GOT3 (cell line): ENCODE measurements at regions not wholly inside any gene's neighbourhood (a gene's known extent, or its start where the extent isn't known, plus 50 kb on each side); places are given as distances from the start of the nearest gene placed in this dataset.

Source experiments
- DNase-seq: peaks from one replicate; lab custom pipeline; 2025; ENCODE audit warnings: mixed read lengths; lab: John Stamatoyannopoulos, UW

DNA sequence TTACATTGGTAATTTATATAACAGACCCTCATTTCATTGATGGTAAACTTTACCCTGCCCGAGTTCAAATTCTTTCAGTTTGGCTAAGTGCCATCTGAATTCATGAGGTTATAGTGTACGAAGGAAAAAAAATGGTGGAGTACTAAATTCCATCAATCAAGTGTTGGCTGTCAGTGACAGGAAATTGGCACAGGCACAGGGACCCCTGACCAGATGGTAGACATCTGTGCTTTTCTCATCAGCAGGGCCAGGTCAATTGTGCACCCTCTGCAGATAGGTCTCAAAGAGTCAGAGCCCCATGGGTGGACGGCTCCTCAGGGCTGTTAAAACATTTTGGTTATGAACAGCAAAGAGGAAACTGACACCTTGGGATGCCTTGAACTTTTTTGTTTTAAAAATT, 439.2 kb downstream of the SETBP1 start:
- DNase-seq, result no peak

DNA sequence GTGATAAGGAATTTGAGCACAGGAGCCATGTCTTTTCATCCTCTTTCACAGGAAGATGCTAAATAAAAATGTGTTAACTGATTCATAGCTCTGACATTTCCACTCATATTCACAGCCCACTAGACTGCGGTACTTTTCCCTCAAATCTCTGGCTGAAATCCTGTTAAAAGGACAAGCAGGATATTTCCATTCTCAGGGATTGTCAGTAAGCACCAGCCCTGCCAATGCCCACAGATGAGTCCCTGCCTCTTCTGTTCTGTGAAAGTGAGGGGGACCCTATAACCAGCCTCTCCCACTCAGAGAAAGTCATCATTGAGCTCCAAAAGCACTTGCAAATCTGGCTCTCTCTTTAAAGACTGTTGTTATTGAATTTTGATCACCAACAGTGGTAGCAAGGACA, 440.5 kb downstream of the SETBP1 start:
- DNase-seq, result no peak

- no peak for DNase-seq
Measured at GRCh38 chr18:45122506-45122905, 441.8 kb downstream of the SETBP1 start.

DNA sequence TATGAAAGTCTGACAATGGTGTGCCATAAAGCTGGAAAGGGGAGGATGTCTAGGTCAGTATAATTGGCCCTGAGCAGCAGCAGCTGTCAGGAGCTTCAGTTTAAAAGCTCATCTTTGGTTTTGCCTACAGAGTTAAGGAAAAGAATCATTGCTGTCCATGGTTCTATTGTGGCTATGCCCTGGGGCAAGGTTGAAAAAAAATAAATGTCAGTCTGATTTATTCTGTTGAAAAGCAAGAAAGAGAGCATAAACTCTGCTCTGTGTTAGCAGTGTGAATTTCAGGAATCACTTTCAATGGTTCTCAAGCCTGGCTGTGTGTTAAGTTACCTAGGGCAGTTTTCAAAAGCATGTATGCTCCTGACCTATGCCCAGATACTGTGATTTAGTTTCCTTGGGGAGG, 446.7 kb downstream of the SETBP1 start:
- no peak for DNase-seq

DNA sequence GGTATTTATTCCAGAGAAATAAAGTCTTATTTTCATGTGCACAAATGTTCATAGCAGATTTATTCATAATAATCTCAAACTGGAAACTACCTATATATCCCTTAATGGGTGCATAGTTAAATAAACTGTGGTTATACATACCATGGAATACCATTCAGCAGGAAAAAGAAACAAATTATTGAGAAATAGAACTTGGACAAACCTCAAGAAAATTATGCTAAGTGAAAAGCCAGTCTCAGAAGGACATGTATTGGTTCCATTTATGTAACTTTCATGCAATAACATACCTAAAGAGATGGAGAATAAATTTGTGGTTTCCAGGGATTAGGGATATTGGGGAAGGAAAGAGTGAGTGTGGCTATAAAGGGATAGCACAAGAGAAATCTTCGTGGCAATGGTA, 452.6 kb downstream of the SETBP1 start:
- DNase-seq, result no peak

DNA sequence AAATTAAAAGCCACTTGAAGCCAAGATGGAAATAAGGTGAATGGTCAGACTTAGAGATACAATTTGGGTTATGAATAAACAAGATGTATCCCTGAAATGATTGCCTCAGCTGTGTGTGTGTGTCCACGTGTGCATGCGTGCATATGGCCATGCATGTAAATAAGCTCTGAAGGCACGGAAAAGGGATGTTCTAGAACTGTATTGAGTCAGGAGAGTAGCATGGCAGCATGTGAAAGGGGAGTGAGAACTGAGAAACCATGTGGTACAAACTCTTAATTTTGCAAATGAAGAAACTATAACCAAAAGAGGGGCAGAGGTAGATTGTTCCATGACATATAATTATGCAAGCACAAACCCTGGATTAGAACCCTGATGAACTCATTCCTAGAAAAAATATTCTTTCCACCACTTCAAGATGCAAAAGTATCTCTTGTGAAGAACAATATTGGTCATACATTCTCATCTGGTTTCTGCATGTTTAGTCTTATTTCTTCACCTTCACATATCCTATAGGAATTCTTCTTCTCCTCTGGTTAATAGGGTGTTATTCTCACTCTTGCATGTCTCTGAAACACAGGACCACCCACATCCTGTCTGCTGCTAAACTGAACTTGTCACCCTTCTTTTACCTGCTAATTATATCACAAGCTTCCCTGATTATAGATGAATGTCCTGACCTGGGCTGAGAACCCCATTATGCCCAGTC, 455.8 kb downstream of the SETBP1 start:
- DNase-seq, result no peak

DNA sequence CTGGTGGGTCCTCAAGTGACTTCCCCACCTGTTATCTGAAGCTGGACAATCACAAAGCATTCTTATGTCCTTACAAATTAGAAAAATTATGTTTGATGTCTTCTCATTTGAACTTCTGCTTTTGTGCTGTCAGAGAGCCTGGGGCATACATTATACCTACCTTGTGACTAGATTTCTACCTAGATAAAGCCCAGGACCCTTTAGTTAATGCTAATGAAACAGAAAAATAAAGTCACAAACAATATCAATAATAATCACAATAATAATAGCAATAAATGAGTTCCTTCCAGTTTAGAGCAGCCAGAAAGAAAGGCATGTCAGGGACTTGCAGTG, 456.4 kb downstream of the SETBP1 start:
- DNase-seq, result no peak

DNA sequence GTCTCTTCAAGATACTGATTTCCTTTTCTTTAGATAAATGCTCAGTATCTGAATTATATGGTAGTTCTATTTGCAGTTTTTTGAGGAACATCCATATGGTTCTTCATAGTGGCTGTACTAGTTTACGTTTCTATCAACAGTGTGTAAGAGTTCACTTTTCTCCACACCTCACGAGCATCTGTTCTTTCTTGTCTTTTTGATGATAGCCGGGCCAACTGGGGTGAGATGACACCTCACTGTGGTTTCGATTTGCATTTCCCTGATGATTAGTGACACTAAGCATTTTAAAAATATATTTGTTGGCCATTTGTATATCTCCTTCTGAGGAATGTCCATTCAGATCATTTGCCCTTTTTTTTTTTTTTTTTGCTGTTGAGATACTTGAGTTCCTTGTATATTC, 458.8 kb downstream of the SETBP1 start:
- DNase-seq, result no peak

DNA sequence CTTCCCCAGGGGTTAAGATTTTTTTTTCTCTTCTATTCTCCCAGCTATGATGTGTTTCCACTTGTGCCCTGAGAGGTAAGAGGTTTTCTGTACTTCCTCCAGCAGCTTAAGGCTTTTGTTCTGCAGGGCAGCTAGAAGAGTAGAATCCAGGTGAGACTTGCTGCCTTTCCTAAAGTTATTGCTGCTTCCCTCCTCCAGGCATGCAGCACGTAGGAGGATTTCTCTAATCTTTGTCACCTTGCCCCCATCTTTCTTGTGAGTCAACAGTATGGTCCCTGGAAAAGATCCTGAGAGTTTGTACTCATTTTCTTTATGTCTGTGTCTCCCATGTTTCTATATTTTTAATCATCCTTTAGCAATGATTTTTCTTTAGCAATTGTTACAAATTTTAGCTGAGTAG, 462.2 kb downstream of the SETBP1 start:
- no peak for DNase-seq

- no peak for DNase-seq
Measured at GRCh38 chr18:45149712-45150111, 465.6 kb upstream of the SLC14A2 start.

GRCh38 chr18:45151645-45152044, 463.6 kb upstream of the SLC14A2 start:
- no peak for DNase-seq

DNA sequence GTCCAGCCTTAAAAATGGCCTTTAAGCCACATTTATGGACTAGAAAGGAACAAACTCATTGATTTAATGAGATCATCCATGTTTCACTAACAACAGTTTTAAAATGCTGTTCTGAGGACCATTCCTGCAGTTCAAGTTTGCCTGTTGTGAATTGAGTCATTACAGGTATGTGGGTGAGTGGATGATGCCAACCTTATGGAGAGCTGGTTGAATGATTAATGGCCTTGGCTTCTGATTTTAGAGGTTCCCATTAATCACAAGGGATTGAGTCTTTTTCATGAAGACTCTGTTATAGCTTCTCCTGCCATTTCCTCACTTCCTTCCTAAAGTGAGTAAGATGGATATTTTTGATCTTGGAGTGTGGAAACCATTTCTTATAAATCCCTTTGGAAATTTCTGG, 459.8 kb upstream of the SLC14A2 start:
- DNase-seq, result no peak

DNA sequence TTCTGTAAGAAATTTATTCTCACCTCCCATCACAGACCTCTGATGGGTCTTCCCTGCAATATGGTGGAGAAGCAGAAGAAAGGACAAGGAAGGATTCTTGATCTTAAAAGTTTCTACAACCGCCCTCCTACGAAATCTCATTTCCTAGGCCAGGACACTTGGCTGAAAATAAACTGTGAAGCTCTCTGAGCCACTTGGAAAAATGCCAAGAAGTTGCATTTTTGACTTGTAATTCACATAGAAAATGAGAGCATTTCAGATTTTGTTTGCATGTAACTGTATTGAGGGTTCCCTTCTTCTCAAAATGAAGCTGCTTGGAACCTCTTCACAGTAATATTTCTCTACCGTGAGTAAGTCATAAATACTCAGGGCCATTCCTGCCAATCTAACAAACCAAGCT, 458.3 kb upstream of the SLC14A2 start:
- no peak for DNase-seq

GRCh38 chr18:45157576-45157975, 457.7 kb upstream of the SLC14A2 start:
- DNase-seq, result no peak

DNA sequence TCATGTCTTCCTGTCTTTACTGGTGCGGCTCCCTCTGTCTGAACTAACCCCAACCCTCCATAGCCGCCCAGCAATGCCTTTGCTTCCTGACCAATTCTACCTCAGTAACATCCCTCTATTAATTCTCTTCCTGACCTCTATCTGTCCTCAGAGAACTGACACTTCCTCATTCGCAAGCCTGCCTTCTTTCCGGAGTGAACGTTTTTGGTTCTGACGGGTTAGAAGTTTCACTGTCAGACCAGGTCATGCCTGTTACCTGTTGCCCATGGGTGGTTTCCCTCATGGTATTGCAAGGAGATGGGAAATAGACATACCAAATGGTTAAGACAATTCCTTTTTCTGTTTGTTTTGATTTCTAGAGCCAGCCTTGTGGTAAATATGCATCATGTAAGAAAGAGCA, 453.4 kb upstream of the SLC14A2 start:
- no peak for DNase-seq

DNA sequence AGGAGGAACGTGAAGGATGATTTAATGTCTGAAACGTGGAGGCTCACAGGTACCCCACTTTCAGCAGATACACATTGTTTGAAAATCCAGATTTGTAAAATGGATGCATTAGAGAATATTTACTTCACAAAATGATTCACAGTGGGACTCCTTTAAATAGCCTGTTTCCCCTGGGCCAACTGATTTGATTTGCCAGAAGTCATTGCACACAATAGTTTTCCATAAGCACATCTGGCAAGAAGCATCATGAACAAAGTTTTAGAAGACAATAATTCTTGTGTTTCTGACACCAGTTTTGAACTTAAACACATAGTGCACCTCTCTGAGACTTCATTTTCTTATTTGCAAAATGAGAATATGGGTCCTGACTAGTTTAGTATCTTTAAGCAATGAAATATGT, 451.4 kb upstream of the SLC14A2 start:
- DNase-seq, result no peak

- no peak for DNase-seq
Measured at GRCh38 chr18:45164551-45164950, 450.7 kb upstream of the SLC14A2 start.

GRCh38 chr18:45165176-45165713, 450.0 kb upstream of the SLC14A2 start:
- no peak for DNase-seq

GRCh38 chr18:45165871-45166270, 449.4 kb upstream of the SLC14A2 start:
- DNase-seq, result no peak

- DNase-seq, result peak; percentile 11
Measured at GRCh38 chr18:45166341-45166835, 448.9 kb upstream of the SLC14A2 start.

DNA sequence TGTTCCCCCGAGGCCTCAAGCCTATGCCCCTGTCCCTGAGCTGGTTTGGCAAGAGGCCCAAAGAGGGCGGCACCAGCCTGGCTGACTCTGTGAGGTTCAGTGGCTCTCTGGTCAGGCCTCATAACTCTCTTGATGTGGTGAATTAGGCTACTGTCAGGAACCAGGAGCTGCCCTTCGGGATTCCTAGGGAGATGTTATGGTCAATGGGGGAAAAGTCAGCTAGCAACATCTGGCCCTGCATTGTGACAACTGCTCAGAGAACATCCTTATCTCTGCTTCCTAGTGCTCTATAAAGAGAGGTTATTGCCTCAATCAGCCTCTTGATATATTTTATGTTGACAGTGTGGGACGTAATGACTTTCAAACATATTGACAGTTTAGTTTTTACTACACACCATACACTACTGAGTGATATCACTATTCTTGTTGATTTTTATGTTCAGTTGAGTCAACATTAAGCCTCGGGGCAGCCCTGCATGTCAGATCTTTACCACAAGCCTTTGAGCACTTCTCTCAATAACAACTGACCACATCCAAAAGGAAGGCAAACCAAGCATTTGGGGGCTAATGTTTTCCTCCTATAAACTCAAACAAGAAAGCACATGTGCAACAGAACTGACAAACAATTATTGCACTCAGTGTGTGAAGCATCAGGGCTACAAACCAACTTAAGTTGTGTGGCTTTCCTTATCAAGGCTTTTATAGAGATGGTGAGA, 448.3 kb upstream of the SLC14A2 start:
- DNase-seq, result peak; percentile 11

GRCh38 chr18:45167631-45168280, 447.5 kb upstream of the SLC14A2 start:
- no peak for DNase-seq
